NK-92 (cell line): ENCODE measurements at regions not wholly inside any gene's neighbourhood (a gene's known extent, or its start where the extent isn't known, plus 50 kb on each side); places are given as distances from the start of the nearest gene placed in this dataset.
"Not testable (repeated sequence)": the region's sequence is repeated elsewhere in the genome, so short reads cannot be mapped to it uniquely, and the experiment has no call there.

ENCODE experiments used
- DNase-seq: peaks from one replicate; lab custom pipeline; 2025; ENCODE audit not compliant: unreplicated experiment; lab: John Stamatoyannopoulos, UW

GRCh38 chr20:50439539-50440453 is 70.4 kb upstream of the PTPN1 start:
- no peak for DNase-seq

DNA sequence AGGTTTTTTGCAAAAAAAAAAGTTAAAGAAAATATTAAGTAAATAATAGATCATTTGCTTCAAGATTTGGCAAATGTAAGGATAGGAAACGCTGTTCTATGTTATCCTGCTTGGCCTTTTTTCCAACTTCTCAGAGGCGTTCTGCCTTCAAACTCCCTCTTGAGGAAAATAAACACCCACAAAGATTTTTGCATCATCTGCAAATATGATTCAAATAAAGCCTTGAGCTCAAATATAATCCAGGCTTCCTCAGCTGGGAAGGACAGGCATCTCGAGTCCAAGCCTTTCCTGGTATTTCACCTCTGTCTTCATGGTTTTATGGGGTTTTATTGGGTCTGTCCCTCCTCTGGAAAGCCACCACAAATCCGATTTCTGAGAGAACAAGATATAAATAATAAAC is 67.7 kb upstream of the PTPN1 start:
- DNase-seq = no peak

DNA sequence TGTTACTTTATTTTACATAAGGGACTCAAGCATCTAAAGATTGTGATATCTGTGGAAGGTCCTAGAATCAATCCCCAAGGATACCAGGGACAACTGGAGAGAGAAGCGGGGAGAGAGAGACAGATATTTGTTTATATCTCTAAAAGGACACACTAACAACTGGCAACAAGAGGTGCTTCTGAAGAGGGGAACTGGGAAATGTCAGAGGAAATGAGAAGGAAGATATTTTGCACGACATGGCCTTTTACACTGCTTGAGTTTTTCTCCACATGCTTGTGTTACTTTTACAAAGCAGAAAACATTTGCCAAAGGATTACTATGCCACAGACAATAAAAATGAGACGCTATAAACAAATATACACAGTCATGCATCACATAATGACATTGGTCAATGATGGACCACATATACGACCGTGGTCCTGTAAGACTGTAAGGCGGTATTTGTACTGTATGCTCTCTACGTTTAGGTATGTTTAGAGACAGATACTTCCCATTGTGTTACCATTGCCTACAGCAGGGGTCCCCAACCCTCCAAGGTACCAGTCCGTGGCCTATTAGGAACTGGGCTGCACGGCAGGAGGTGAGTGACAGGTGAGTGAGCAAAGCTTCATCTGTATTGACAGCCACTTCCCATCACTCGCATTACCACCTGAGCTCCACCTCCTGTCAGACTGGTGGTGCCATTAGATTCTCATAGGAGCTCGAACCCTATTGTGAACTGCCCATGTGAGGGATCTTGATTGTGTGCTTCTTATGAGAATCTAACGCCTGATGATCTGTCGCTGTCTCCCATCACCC is 64.6 kb upstream of the PTPN1 start:
- no peak for DNase-seq

GRCh38 chr20:50446351-50447101 is 63.7 kb upstream of the PTPN1 start:
- DNase-seq = no peak

DNA sequence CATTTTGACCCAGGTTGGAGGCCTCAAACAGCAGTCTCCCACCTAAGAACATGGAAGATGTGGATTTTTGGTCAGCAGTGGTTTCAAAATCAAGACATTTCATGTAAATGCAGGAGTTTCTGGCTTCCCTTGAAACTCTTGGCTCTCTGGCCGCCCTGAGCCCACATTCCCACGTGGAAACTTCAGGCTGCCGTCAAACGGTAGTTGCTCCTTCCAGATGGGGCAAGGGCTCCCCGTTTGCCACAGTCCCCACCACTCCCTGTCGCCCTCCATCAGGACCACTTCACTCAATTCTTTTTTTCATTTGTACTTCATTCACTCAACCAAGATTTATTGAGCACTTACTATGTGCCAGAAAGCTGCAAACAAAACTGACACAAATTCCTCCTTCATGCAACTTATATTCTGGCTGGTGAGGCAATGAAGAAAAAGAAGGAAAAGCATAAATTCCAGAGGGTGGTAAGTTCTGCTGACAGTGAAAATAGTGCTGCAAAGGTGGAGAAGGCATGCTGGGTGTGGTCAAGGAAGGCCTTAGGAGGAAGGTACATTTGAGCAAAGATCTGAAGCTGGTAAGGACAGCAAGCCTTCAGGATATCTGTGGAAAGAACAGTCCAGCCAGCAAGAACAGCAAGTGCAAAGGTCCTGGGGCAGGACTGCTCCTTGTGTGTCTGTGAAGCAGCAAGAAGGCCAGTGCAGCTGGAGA is 62.9 kb upstream of the PTPN1 start:
- no peak for DNase-seq

- no peak for DNase-seq
These were observed 62.4 kb upstream of the PTPN1 start for GRCh38 chr20:50447817-50448216.

DNA sequence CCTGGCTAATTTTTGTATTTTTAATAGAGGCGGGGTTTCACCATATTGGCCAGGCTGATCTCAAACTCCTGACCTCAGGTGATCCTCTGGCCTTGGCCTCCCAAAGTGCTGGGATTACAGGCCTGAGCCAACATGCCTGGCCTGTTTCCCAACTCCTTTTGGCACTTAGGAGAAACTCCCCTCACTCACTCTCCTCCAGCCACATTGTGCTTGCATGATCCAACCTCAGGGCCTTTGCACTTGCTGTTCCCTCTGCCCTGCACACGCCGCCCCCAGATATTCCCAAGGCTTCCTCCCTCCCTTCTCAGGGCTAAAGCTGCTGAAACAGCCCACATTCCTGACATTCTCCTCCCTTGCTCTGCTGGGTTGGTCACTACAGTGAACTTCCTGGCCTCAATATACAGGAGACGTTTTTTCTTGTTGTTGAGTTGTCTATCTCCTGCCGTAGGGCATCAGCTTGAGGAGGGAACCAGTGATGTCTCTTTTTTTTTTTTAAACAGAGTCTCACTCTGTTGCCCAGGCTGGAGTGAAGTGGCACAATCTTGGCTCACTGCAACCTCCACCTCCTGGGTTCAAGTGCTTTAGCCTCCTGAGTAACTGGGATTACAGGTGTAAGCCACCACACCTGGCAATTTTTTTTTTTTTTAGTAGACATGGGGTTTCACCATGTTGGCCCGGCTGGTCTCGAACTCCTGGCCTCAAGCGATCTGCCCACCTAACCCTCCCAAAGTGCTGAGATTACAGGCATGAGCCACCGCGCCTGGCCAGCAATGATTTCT is 61.4 kb upstream of the PTPN1 start:
- DNase-seq = not testable (repeated sequence)

- DNase-seq = no peak
These were observed 60.3 kb upstream of the PTPN1 start for GRCh38 chr20:50449738-50450492.

- no peak for DNase-seq
These were observed 59.7 kb upstream of the PTPN1 start for GRCh38 chr20:50450493-50450826.

- DNase-seq = no peak
These were observed 59.1 kb upstream of the PTPN1 start for GRCh38 chr20:50450881-50451752.

GRCh38 chr20:50451792-50452425 is 58.3 kb upstream of the PTPN1 start:
- DNase-seq = not testable (repeated sequence)

DNA sequence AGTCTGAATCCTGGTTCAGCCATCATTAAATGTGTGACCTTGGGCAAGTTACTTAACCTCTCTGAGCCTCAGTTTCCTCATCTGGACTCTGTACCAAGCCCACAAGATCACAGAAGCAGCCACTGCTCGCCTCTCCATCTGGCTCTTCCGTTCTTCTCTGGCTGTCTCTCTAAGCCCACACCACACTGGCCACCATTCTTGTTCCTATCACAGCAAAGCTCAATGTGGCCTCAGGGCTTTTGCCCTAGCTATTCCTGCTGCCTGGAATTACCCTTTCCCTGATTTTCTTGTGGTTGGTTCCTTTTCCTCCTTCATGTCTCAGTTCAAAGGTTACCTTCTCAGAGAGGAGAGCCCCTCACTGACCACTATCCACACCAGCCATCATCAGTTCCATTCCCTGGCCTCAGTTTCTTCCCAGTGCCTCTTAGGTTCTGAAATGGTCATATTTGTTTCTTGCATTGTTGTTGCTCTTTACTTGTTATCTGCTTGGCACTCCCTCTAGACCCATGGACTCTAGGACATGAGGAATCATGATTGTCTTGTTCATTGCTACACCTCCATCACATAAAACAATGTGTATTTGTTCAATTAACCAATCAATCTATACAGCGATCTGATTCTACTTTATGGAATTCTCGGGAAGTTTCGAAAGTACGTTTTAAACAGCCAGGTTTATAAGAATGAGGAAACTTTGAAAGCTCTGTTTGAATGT is 56.5 kb upstream of the PTPN1 start:
- DNase-seq = no peak

- DNase-seq = not testable (repeated sequence)
These were observed 54.9 kb upstream of the PTPN1 start for GRCh38 chr20:50455245-50455644.

GRCh38 chr20:50455656-50456451 is 54.3 kb upstream of the PTPN1 start:
- DNase-seq = no peak

GRCh38 chr20:50456452-50457324 is 53.5 kb upstream of the PTPN1 start:
- no peak for DNase-seq
